Thyroid gland (tissue), 4 donors: ENCODE measurements at regions not wholly inside any gene's neighbourhood (a gene's known extent, or its start where the extent isn't known, plus 50 kb on each side); places are given as distances from the start of the nearest gene placed in this dataset.

Source experiments
- CTCF ChIP-seq, 6 experiments: fragments of 200-600 bp in 3 of 6; fragments of 450-650 bp in 3 of 6; sonication (generic) in 3 of 6; IDR thresholded peaks; one replicate each; pipeline ENCODE4 v1.5.1; 2016 to 2019; ENCODE audit warnings: antibody characterized with exemption in 6 of 6, mild to moderate bottlenecking in 2 of 6, inconsistent platforms in 1 of 6, moderate library complexity in 1 of 6
- POLR2A ChIP-seq, 2 donors: fragments of 450-650 bp; IDR thresholded peaks; one replicate each; pipeline ENCODE4 v1.6.1; 2017; ENCODE audit warnings: antibody characterized with exemption in 2 of 2, mild to moderate bottlenecking in 2 of 2, moderate library complexity in 1 of 2

DNA sequence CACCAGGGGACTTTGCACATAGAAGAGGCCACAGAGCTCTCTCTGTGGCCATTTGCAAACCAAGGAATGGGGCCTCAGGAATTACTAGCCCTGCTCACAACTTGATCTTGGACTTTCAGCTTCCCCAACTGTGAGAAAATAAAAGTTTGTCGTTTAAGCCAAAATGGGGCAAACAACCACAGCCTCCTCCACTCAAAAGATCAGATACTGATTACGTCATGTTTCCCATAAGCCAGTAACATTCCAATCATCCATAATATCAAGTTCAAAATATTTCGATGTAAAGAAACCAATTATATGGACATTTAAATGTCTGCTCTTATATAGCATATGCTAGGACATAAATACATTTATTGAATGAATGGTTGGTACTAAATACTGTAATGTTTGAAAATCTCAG lies 307.5 kb upstream of the HAND2 start:
- no peak for TF ChIP-seq CTCF (IDR thresholded peaks at IDR 0.05)
- TF ChIP-seq POLR2A (IDR thresholded peaks at IDR 0.05): no peak
